GM23338 (cell line): ENCODE measurements at regions not wholly inside any gene's neighbourhood (a gene's known extent, or its start where the extent isn't known, plus 50 kb on each side); places are given as distances from the start of the nearest gene placed in this dataset.

Experiments
- ATAC-seq: fragments of 200-7000 bp; cut with Tn5 transposase; 3 replicates; pipeline ENCODE4 v1.9.1; 2020
- DNase-seq: peaks from one replicate; pipeline ENCODE4 v3.0.0-alpha.2; 2015; ENCODE audit warnings: low spot score
- H2AFZ ChIP-seq: fragments of 200-600 bp; sonication (generic); 2 replicates; pipeline ENCODE4 v1.8.0; 2016; ENCODE audit warnings: antibody characterized with exemption, mild to moderate bottlenecking, moderate library complexity
- H3F3A ChIP-seq: fragments of 200-600 bp; sonication (generic); replicated peaks from 2 replicates; pipeline ENCODE4 v1.8.0; 2017; ENCODE audit warnings: antibody characterized with exemption, mixed run types, low read depth
- H3K27ac ChIP-seq: fragments of 200-600 bp; sonication (generic); 2 replicates; pipeline ENCODE4 v1.6.1; 2016; ENCODE audit warnings: low read depth
- H3K27me3 ChIP-seq: fragments of 200-600 bp; sonication (generic); 2 replicates; pipeline ENCODE4 v1.8.0; 2016; ENCODE audit warnings: mild to moderate bottlenecking, mixed run types, moderate library complexity; ENCODE audit not compliant: insufficient read depth
- H3K36me3 ChIP-seq: fragments of 200-600 bp; sonication (generic); 2 replicates; pipeline ENCODE4 v1.8.0; 2016; ENCODE audit warnings: mild to moderate bottlenecking; ENCODE audit not compliant: insufficient read depth
- H3K4me1 ChIP-seq: fragments of 200-600 bp; sonication (generic); 2 replicates; pipeline ENCODE4 v1.8.0; 2016; ENCODE audit warnings: mild to moderate bottlenecking, moderate library complexity; ENCODE audit not compliant: insufficient read depth
- H3K4me2 ChIP-seq: fragments of 200-600 bp; sonication (generic); 2 replicates; pipeline ENCODE4 v1.7.1; 2017; ENCODE audit warnings: mixed run types
- H3K4me3 ChIP-seq: fragments of 200-600 bp; sonication (generic); 2 replicates; pipeline ENCODE4 v1.6.1; 2016; ENCODE audit warnings: mixed run types
- H3K79me2 ChIP-seq: fragments of 200-600 bp; sonication (generic); replicated peaks from 2 replicates; pipeline ENCODE4 v1.8.0; 2017; ENCODE audit warnings: mild to moderate bottlenecking; ENCODE audit not compliant: insufficient read depth
- H3K9me2 ChIP-seq: fragments of 200-600 bp; sonication (generic); 2 replicates; pipeline ENCODE4 v1.8.0; 2017; ENCODE audit not compliant: insufficient read depth
- H4K20me1 ChIP-seq: fragments of 200-600 bp; sonication (generic); replicated peaks from 2 replicates; pipeline ENCODE4 v1.8.0; 2017; ENCODE audit warnings: mild to moderate bottlenecking; ENCODE audit not compliant: insufficient read depth
- H3K27ac Mint-ChIP-seq: 2 replicates; pipeline ENCODE4 v1.8.0; 2020; ENCODE audit warnings: inconsistent platforms, mild to moderate bottlenecking, moderate library complexity, mixed read lengths
- H3K27me3 Mint-ChIP-seq: 3 replicates; pipeline ENCODE4 v1.8.0; 2022; ENCODE audit warnings: low read depth, mild to moderate bottlenecking, moderate library complexity, mixed read lengths, inconsistent platforms; ENCODE audit not compliant: insufficient read depth, poor library complexity
- H3K36me3 Mint-ChIP-seq: 3 replicates; pipeline ENCODE4 v1.8.0; 2021; ENCODE audit warnings: low read depth, mild to moderate bottlenecking, inconsistent platforms, moderate library complexity, mixed read lengths
- H3K4me1 Mint-ChIP-seq: 3 replicates; pipeline ENCODE4 v1.8.0; 2020; ENCODE audit warnings: mild to moderate bottlenecking, inconsistent platforms, mixed read lengths
- H3K4me3 Mint-ChIP-seq: 3 replicates; pipeline ENCODE4 v1.8.0; 2021; ENCODE audit warnings: moderate library complexity, mild to moderate bottlenecking, inconsistent platforms, mixed read lengths
- H3K9me3 Mint-ChIP-seq: 3 replicates; pipeline ENCODE4 v1.8.0; 2020; ENCODE audit warnings: moderate library complexity, mild to moderate bottlenecking, inconsistent platforms, mixed read lengths
- CREB1 ChIP-seq: fragments of 250-450 bp; sonication (Bioruptor Pico); IDR thresholded peaks from 2 replicates; pipeline ENCODE4 v1.5.0; 2020; ENCODE audit warnings: low read depth, mild to moderate bottlenecking, moderate library complexity
- CTCF ChIP-seq, 2 experiments: fragments of 200-600 bp in 1 of 2; sonication (generic) in 1 of 2; conservative IDR thresholded peaks; 2 replicates each; pipeline versions ENCODE4 v1.5.1 to v1.6.1; 2016 to 2017; ENCODE audit warnings: antibody characterized with exemption in 2 of 2, low read depth in 2 of 2, mild to moderate bottlenecking in 2 of 2, moderate library complexity in 1 of 2
- ETS1 ChIP-seq: IDR thresholded peaks from 2 replicates; pipeline ENCODE4 v1.6.1; 2016; ENCODE audit warnings: antibody characterized with exemption
- EZH2phosphoT487 ChIP-seq: fragments of 200-600 bp; sonication (generic); IDR thresholded peaks from one replicate; pipeline ENCODE4 v1.8.1; 2018; ENCODE audit warnings: antibody characterized with exemption; ENCODE audit not compliant: unreplicated experiment
- JUNB ChIP-seq: IDR thresholded peaks from one replicate; pipeline ENCODE4 v1.6.1; 2016; ENCODE audit warnings: antibody characterized with exemption; ENCODE audit not compliant: unreplicated experiment
- NANOG ChIP-seq: IDR thresholded peaks from 2 replicates; pipeline ENCODE4 v1.6.1; 2016; ENCODE audit warnings: antibody characterized with exemption, borderline replicate concordance
- STAT1 ChIP-seq: IDR thresholded peaks from one replicate; pipeline ENCODE4 v1.6.1; 2016; ENCODE audit warnings: antibody characterized with exemption; ENCODE audit not compliant: unreplicated experiment
- ZNF114 ChIP-seq: fragments of 250-450 bp; sonication (Bioruptor Pico); IDR thresholded peaks from 2 replicates; pipeline ENCODE4 v1.5.0; 2020; ENCODE audit warnings: mild to moderate bottlenecking, moderate library complexity
- ZNF462 ChIP-seq: fragments of 250-450 bp; sonication (Bioruptor Pico); IDR thresholded peaks from 2 replicates; pipeline ENCODE4 v1.5.0; 2020; ENCODE audit warnings: mild to moderate bottlenecking, moderate library complexity

- no peak for TF ChIP-seq ZNF462 (CRISPR knock-in tag)
These were observed 384.6 kb downstream of the MATN1 start (continued) for GRCh38 chr1:30338765-30339164.

GRCh38 chr1:30337324-30337620 lies 386.1 kb downstream of the MATN1 start:
- no peaks in the 10 kb centered on the region for H4K20me1 ChIP-seq
- no peak overlapping the region for H3K4me3 Mint-ChIP-seq
- H3K36me3 Mint-ChIP-seq, result no peaks in the 10 kb centered on the region
- no peaks in the 10 kb centered on the region for H3F3A ChIP-seq
- no peak overlapping the region for H3K4me2 ChIP-seq
- H3K27ac ChIP-seq, result no peak overlapping the region
- H3K4me1 Mint-ChIP-seq, result peaks cover 8% of the 10 kb centered on the region; the same call in 2 of the 3 replicates
- H3K79me2 ChIP-seq, result no peaks in the 10 kb centered on the region
- H3K27me3 Mint-ChIP-seq, result peaks cover 2% of the 10 kb centered on the region
- H3K27me3 ChIP-seq, result no peaks in the 10 kb centered on the region
- ATAC-seq, result no peak
- peaks cover 16% of the 10 kb centered on the region; the same call in 1 of the 2 replicates for H3K9me2 ChIP-seq
- H3K4me1 ChIP-seq, result peaks cover 8% of the 10 kb centered on the region
- H3K27ac Mint-ChIP-seq, result no peak overlapping the region
- H3K36me3 ChIP-seq, result no peaks in the 10 kb centered on the region
- H2AFZ ChIP-seq, result no peak overlapping the region
- H3K9me3 Mint-ChIP-seq, result no peaks in the 10 kb centered on the region; the same call in 2 of the 3 replicates
- DNase-seq, result no peak
- no peak overlapping the region for H3K4me3 ChIP-seq
- no peak for TF ChIP-seq JUNB
- no peak for TF ChIP-seq NANOG
- no peak for TF ChIP-seq CTCF (conservative IDR thresholded peaks at IDR 0.05; ENCODE audit: low read depth in 2 of 2)
- no peak for TF ChIP-seq CREB1 (CRISPR knock-in tag)
- no peak for TF ChIP-seq STAT1
- TF ChIP-seq EZH2phosphoT487, result no peak
- TF ChIP-seq ZNF114 (CRISPR knock-in tag), result no peak
- no peak for TF ChIP-seq ETS1
